CD4-positive, alpha-beta T cell treated with Interleukin-15 for 4 hours (primary cell): ENCODE measurements at regions not wholly inside any gene's neighbourhood (a gene's known extent, or its start where the extent isn't known, plus 50 kb on each side); places are given as distances from the start of the nearest gene placed in this dataset.
A peak's percentile ranks its signal among the peaks of the same experiment; 100 is the strongest.

ENCODE experiments used
- DNase-seq: peaks from one replicate; pipeline ENCODE4 v3.0.0-alpha.2; 2020; ENCODE audit warnings: low spot score

DNA sequence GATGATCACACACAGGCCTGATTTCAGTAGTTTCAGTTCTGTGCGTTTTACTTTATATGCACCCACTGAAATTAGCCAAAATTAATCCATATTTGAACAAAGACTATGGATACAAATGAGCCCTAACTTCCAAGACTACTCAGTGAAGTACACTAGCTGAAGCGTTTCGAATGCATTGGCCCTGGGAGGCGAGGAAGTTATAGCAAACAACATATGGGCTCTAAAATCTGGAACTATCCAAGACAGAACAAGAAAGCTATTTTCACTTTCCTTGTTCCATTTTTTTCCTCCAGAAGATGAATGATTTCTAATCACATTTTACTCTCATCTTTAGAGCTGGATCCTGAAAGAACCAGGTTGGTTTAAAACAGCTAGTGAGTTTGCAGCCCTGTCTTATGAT, 399.4 kb upstream of the HNRNPA3 start:
- DNase-seq = no peak

DNA sequence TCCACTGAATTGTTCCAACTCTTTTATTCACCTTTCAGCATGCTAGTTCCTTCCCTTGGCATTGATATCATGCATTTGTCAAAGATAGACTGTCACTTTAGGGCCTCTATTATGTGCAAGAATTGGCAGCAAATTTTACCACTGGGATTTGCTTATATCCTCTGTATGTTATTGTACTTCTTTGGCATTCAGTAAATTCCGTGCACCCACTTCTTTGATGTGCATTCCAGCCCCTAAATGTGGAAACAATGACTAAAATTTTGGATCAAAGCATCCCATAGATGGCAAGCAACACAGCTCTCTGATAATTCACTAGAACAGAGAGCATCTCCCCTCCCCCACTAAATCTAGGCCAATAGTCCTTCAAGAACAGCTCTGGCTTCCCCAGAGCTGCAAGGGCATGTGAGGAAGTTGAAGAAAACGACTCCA, 399.0 kb upstream of the HNRNPA3 start:
- no peak for DNase-seq

DNA sequence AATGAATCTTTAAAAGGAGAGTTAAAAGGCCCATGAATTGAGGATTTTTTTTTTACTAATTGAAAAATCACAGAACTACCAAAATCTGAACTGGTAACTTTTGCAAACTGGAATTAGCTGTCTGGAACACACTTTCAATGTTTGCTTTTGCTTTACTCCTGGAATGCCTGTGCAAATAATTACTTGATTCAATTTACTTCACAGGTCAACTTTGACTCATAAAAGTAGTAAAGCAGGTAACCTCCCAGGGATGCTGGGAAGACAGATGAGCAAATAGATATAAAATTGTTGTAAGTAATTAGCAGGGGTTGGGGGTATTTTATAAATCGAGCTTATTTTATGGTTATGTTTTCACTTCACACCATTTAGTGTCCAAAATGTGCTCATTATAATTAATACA, 398.3 kb upstream of the HNRNPA3 start:
- no peak for DNase-seq

DNA sequence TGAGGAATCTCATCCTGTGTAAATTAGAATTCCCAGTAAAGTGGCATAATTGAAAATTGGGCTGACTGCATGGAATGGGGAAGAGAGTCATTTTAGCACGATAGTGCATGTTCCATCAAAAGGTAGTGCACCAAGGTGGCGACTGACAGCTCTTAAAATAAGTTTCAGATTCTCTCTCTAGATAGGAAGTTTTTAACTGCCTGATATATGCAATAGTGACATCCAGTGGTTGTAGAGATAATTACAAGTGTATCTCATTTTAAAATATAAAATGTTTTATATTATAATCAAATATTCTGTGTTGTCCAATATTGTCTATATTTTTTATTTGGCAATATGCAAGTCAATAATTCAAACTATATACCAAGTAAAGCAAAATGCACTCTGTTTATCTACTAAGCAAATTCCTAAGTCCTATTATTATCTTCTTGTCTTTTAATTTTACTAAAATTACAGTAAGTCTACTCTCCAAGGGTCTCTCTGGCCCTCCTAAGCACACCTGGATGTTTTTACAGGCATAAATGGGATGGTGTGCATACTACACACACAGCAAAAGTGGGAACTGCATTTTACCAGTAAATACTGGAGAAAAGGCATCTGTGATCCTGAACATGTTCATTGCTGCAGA, 397.7 kb upstream of the HNRNPA3 start:
- DNase-seq = peak; percentile 37

DNA sequence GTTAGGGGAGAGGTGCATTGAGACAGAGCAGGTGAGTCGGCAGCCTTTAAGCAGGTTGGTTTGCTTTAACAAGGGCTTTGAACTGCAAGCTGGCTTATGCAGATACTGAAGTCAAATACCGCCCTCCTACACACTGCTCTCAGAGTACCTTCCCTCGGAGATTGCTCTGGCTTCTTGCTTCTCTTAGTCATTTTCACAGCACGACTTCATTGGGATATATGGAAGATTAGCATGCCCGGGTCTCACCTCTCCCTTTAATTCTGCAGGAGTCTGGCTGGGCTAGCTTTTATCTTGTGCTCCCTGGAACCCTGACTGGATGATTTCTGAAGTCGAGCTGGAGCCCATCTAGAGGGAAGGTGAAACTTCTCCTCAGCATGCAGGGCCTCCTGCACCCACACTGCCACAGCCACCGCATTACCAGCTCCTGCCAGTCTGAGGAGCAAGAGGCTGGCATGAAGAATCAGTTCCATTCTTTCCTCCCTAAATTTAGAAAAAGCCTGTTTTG, 395.5 kb upstream of the HNRNPA3 start:
- no peak for DNase-seq

GRCh38 chr2:176818076-176818475, 394.5 kb upstream of the HNRNPA3 start:
- no peak for DNase-seq

GRCh38 chr2:176818617-176819016, 394.0 kb upstream of the HNRNPA3 start:
- no peak for DNase-seq

- no peak for DNase-seq
Observed at GRCh38 chr2:176819306-176819705, 393.3 kb upstream of the HNRNPA3 start.

DNA sequence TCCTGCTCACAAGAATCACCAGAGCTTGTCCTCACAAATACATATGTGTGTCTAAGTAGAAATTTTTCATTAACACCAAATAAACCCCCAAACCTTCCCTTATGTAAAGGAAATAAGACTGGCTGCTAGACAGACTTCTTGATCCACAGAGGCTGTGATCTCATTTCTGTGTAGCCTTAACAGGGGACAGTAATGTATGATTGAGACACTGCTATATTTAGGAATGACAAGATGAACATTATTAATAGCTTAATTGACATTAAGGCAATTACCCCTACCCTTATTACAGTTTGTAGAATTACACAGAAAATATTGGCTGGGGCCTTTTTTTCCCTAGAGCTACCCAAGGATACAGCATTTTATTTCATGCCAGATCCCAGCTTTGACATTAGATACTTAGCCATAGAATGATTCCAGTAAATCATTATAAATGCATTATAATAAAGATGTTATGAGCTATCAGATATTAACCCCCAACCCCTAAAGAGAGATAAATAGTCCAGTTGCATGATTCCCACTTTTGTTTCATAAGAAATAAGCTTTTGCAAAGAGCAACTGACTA, 392.1 kb upstream of the HNRNPA3 start:
- no peak for DNase-seq

DNA sequence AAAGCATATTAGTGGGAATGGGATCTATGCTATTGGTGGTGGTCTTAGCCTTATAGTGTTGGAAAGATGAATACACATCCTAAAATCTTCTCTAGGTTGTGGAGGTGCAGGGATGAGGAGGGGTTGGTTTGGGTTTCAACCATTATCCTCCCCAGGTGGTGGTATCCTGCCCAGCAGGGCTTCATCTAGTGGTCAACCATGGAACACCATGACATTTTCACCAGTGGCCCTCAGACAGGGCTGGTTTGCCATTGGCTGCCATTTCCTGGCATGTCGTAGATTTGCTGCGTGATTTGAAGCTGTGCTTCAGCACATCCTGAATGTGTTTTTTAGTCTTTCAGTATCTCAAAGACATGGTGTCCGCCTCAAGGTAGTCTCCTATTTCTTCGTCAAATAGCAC, 391.2 kb upstream of the HNRNPA3 start:
- DNase-seq = no peak

DNA sequence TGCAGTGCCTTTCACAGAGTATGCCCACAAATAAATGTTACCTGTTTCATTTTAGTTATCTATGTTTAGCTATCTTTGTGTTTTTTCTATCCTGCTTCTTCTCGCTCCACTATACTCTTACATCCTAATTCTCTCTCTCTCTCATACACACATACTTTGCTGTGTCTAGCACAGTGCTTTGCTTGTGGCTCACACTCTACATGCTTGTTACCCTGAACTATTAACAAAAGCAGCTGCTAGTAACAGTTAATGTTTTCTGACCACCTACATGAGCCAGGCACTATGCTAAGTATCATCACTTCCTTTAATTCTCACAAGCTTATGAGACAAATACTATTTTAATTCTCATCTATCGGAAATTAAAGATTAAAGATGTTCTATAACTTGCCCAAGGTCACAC, 390.5 kb upstream of the HNRNPA3 start:
- DNase-seq = no peak

DNA sequence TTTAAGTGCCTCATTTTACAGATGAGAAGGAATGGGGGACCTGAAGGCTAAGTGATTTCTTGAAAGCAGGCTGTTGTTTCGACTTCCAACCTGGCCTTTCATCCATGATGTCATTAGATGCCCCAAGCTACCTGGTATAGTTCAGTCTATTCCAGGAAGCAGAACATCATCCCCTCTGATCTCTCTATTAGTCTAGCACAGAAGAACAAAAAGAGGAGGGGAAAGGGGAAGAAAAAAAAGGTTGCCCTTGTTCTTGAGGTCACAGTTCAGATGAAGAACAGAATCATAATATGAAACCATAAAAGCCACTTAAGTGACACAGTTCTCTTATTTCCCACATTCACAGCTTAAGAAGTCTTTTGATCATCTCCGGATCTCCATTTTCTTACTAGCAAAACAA, 386.2 kb upstream of the HNRNPA3 start:
- peak; percentile 64 for DNase-seq

DNA sequence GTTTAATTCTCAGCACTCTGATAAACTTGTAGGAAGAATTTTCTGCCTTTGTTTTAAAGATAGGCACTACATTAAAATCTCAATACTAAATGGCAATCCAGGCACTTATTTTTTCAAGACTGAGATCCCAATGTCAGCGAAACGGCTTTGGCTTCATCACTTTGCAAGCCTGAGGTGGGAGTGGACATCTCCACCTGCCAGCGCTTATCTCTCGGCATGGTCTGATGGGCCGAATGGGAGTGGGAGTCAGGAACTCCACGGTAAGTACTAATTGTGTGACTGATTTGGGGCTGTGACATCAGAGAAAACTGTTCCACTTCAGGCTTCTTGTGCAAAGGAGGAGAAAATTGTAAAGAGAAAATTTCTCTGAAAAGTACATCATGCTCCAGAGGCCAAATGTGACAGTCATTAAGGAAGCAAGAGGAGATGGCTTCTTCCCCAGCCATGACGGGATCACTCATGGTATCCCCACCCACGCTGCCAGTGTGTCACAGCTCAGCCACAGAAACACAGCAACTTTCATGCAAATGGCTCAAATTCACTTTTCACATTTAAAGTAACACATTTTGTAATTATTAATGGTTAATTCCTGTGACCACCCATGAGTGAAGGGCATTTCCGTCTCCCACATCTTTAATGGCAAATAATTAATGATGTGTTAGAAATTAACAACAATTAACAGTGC, 385.5 kb upstream of the HNRNPA3 start:
- DNase-seq = no peak

DNA sequence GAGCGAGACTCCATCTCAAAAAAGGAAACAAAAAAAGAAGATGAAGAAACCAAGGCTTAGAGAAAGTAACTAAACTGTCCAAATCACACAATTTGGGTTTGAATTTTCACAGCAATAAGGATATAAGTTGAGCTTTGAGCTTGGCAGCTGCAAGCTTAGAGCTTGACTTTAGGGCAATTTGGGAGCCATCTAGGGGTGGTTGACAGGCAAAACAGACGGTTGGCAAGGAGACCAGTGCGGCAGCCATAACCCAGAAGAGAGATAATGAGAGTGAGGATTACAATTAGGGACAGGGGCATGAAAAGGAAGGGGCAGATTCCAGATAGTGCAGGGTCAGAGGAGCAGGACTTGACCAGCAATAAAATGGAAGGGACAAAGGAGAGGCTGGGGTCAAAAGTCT, 382.2 kb upstream of the HNRNPA3 start:
- peak; percentile 25 for DNase-seq

DNA sequence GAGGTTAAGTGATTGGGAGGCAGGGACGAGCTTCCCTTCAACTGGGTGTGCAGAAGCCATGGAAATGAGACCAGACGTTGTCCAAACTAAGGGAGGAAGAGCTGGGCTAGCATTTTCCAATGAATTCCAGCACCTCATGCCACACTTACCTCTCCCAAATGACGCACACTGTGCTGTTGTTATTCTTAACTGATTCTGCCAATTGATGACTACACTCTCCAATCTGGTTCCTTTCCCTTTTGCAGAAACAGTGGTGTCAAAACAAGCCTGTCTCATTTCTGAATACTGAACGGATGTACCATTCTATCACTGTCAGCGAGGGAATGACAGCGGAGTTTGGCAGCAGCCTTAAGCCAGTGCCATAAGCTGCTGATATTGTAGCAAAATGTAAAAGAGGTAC, 380.5 kb upstream of the HNRNPA3 start:
- DNase-seq = no peak

DNA sequence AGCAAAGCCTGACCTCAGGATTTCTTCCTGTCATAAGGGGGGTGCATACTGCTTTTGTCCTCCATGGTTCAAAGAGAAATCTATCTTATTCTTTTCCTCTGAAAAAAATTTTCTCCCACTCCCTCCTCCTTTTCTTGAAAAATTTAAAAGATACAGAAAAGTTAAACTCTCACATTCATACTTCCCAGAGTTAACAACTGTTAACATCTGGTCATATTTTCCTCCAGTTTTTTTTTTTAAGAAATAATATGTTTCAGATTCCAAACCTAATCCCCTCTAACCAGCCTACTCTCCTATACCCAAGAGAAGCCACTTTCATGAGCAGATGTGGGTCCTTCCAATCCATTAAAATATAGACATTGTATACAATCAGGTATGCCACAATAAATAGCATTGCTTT, 378.9 kb upstream of the HNRNPA3 start:
- no peak for DNase-seq

GRCh38 chr2:176834226-176834625, 378.4 kb upstream of the HNRNPA3 start:
- DNase-seq = no peak

- no peak for DNase-seq
Observed at GRCh38 chr2:176843208-176843607, 369.4 kb upstream of the HNRNPA3 start.

DNA sequence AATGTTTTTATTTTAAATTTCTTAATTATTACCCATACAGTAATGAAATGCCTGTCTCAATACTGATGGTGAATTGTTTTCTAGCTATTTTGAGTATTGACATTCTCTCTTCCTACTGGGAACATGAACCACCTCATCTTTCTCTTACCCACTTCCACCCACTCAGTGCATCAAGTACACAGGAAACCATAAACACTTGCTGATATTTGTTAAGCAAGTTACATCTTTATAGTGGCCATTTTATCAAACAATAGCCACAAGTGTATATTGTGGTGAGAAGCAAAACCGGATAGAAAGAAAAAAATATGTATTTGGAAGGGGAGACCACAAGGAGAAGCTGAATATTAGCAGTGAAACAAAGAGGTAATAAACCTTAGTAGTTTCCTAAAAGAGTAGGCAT, 368.1 kb upstream of the HNRNPA3 start:
- no peak for DNase-seq

DNA sequence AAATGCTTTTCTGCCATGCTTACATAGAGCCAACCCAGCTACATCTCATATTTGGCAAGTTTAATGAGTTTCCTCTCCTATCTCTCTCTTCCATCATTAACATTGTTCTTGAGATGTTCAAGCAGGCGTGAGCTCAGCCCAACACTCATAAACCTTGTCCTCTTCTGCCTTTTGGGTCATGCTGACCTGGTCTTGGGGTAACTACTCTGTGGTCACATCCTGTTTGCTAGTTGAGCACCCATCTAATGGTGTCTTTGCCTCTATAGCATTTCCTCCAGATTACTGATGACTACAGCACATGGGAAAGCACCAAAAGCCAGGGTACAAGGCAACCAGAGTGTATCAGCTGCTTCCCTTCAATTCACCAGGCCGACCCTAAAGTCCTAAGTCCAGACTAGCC, 366.9 kb upstream of the HNRNPA3 start:
- DNase-seq = no peak

- no peak for DNase-seq
Observed at GRCh38 chr2:176847575-176847974, 365.0 kb upstream of the HNRNPA3 start.

GRCh38 chr2:176848844-176849243, 363.8 kb upstream of the HNRNPA3 start:
- no peak for DNase-seq

- DNase-seq = no peak
Observed at GRCh38 chr2:176851200-176851888, 361.2 kb upstream of the HNRNPA3 start.
